GM21723 (cell line): ENCODE measurements at regions not wholly inside any gene's neighbourhood (a gene's known extent, or its start where the extent isn't known, plus 50 kb on each side); places are given as distances from the start of the nearest gene placed in this dataset.

Experiments
- ATAC-seq: cut with Tn5 transposase; IDR thresholded peaks from one replicate; pipeline ENCODE4 v1.9.1; 2021; ENCODE audit warnings: mild to moderate bottlenecking, moderate library complexity; ENCODE audit not compliant: unreplicated experiment

DNA sequence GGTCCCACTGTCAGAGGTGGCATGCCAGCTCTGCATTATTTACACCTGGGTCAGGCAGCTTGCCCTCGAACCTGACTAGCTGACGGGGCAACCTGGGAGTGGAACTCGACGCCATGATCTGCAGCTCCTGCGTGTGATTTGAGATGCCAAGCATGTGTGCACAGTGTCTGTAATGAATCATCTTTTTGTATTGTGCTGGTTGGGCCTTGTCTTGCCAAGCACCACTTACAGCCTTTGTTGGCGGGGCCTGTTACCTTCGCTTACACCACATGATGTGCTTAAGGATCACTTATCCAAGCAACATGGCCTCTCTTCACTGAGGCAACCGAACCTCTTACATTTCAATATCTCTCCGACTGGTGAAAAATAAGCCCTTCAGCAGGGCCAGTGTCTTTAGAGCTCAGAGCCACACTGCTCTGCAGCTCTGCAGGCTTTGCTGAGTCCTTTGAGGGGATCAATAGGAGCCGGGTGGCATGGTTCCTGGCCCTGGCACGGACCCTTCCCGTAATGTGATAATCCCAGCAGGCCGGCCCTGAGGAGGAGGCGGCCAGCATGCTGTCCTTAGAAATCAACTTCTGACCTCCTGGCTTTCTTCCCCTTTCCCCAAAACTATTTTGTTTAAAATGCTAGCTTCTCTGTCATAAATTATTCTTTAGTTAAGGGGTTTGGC is 297.7 kb upstream of the CD180 start:
- ATAC-seq, result no peak

DNA sequence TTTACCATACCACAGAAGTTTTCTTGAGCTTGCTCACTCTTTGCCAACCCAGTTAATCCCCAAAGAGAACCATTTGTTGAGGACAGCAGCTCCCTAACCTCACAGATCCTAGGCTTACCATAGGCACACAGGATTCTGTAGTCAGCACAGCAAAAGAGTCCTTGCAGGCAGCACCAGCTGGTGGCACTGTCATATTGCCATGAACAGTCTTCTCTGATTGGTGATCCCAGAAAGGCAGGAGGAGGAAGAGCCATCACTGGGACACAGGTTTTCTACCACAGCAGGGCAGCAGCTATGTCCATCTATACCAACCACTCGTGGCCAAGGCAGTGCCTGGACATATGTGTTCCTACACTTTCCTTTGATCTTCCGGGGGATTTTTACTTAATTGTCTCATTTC is 297.1 kb upstream of the CD180 start:
- ATAC-seq, result no peak

DNA sequence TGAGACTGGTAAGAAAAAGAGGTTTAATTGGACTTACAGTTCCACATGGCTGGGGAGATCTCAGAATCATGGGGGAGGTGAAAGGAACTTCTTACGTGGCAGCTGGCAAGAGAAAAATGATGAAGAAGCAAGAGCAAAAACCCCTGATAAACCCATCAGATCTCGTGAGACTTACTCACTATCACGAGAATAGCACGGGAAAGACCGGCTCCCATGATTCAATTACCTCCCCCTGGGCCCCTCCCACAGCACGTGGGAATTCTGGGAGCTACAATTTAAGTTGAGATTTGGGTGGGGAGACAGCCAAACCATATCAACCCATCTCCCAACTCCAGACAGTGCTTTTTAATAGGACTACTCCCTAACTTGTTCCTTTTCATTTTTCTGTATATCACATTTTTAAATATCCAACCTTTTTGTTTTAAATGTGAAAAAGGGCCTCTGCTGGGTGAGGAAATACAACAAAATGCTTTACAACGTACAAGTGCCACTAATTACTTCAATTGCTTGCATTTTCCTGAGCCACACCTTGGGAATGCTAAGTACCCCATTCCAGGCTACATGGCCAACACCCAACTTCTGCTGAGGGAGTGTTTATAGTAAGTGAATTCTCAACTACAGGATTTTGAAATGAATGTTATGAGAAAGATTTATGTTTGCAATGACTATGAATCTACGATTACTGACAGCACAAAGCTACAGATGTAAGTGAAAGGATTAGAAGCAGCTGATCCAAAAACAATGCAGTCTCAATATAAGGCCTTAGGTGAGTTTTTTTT is 294.1 kb upstream of the CD180 start:
- ATAC-seq, result no peak

DNA sequence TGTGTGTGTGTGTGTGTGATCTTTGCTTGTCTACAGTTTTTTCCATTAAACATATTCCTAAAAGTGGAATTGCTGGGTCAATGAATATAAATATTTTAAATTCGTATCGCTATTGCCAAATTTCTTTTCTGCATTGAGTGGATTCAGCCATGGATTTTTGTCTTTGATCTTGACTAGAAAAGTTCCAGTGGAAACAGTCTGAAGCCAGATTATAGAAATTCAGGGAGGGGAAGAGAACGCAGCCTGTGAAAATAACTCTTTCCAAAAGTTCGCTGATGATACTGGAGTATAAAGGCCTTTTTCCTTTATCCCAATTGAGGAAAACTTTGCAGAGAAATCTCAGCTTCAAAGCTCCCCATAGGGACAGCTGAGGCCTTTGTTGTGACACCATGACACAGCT is 292.3 kb upstream of the CD180 start:
- ATAC-seq, result no peak

DNA sequence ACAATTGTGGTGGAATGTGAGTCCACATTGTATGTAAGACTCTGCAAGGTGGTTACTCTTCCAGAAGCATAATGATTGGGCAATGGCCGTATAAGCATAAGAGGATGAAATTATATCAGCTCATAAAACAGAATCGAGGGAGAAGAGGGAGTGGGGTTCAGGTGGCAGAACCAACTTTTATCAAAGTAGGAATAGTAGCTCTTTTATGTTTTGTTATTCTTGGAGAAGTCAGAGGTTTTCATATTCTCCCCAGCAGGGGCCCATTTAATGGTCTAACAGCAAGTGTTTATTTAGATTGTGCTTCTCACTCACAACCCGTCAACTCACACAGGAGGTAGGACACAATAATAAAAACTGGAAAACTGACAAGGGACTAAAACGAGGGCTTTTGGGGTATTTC is 291.3 kb upstream of the CD180 start:
- ATAC-seq, result no peak

DNA sequence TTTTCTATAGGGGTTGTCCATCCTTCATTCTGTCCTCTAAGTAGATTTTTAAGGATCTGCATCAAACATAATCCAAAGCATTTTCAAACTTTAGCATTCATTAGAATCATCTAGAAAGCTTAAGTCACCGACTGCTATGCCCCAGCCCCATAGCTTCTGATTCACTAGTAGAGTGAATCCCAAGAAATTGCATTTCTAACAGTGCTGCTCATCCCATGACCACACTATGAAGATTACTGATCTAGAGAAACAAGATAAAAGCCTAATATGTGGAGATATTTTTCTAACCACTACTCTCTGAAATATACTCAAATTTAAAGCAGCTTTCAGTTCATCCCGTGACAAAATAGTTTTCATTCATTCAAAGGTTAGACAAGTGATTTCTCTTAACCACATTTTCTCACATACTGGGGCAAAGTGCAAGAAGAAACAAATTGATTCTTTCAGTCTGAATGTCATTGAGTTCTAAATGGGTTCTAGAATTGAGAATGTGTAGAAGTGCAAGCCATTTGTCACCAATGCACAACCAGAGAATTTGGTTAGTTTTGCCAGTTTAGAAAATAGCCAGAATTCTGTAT is 286.9 kb upstream of the CD180 start:
- no peak for ATAC-seq

DNA sequence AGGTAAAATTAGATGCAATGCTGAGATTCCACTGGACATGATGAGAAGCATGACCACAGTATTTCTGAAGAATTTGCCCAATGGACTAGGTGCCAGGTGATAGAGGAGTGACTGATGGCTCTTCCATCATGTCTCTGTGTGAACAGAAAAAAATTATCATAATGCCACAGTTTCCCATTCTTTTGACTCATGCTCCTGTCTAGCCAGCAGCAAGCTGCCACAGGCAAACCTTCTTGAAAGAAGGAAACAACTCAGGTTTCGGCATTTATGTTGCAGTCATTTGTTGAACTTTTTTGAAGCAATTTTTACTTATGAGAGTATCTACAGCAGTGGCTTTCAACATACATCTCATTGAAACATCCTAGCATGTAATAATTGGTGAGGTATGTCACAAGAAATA is 284.8 kb upstream of the CD180 start:
- no peak for ATAC-seq

DNA sequence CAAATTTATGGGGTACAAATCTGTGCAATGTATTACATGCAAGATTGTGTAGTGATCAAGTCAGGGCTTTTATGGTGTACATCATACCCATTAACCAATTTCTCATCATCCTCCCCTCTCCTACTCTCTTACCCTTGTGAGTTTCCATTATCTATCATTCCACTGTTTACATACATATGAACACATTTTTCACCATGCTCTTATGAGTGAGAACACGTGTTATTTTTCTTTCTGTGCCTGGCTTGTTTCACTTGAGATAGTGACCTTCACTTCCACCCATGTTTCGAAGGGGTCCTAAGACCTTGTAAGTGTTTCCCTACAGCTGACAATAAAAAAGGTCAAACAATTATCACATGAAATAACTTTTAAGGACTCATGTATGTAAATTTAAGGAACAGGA is 281.7 kb upstream of the CD180 start:
- no peak for ATAC-seq

DNA sequence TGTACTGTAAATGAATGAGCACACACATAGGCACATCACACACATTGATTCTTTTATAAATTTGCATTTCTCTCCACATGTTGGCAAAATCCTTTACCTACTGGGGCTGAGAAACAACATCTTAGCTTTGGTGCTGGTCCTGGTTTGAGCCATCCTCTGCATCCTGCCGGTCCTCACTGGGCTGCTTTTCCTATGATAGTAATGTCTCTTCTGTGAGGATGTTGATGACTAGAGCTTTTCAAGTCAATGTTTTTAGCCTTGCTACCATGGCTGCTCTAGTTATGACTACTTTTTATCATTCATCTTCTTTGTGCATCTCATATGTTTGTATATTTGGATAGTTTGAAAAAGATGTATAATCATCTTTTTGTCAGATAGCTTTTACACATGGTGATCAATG is 280.4 kb upstream of the CD180 start:
- no peak for ATAC-seq

DNA sequence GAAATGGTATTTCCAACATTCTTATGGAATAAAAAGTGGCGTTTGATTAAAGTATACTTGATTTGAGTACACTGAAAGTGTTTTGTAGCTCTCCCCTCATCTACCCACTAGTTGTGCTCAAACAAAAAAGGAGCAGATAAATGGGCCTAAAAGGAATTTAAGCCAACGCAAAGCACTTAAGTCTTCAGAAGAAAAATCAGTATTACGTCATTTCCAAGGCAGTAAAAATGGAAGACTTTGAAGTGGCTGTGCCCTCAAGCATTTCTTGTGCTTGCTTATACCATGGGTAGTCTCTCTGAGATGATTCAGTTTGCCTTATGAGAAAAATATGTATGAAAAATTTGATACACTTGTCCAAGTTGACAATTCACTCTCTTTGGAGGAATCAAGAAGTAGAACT is 279.9 kb upstream of the CD180 start:
- ATAC-seq, result no peak

DNA sequence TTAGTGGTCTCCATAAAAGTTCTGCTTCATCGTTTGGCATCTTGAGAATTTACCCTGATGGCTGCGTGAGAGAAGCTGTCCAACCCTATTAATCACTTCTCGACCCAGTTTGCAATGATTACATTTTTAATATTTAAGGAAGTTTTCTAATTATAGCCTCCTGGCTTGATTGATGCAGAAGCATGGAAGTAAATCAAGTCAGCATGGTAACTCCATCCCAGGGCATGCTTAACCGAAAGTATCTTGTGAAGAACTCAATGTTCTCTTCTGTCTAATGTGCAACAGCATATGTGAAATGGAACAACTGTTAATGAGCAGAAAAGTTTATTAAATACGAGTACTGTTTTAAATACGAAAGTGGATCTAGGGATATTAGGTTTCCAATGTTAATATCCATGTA is 278.9 kb upstream of the CD180 start:
- no peak for ATAC-seq

DNA sequence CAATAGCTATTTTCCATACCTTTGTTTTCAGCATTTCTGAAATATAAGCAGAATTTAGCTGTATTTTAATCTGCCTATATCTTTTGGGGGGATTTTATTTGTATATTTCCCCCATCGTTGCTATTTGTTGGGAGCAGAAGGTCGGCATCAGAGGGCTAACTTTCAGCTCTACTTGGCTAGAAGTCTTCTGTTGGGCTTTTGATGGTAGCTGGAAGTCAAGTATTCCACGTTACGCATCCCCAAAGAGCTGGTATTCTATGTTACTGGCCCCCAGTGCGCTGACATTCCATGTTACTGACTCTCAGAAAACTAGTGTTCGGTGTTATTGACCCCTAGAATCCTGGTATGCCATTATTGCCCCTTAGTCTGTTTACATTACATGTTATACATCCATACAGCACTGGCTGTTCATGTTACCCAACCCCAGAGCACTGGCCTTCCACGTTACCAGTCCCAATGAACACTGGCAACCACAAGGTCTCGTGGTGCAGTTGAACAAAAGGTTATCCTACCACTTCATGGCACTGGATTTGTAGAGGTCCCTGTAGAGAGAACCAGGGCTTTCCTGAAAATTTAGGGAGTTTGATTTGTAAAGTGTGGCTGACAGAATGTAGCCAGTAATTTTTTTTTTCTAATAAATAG is 278.1 kb upstream of the CD180 start:
- no peak for ATAC-seq

DNA sequence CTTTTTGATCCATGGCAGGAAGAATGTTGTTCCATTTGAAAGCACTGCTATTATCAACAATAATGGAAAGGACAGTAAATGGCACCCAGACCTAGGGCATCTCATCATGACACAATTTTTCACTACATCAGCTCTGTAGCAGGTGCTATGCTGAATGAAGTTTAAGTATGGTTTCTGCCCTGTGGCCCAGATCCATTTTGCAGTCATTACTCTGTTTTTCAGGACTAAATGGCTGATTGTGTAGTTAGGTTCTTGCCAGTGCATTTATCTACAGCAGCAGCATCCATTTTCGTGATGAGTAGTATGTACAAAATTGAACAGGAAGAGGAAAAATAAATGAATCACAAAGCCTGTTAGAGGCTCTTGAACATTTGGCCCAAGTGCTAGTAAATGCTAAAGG is 270.5 kb upstream of the CD180 start:
- no peak for ATAC-seq

DNA sequence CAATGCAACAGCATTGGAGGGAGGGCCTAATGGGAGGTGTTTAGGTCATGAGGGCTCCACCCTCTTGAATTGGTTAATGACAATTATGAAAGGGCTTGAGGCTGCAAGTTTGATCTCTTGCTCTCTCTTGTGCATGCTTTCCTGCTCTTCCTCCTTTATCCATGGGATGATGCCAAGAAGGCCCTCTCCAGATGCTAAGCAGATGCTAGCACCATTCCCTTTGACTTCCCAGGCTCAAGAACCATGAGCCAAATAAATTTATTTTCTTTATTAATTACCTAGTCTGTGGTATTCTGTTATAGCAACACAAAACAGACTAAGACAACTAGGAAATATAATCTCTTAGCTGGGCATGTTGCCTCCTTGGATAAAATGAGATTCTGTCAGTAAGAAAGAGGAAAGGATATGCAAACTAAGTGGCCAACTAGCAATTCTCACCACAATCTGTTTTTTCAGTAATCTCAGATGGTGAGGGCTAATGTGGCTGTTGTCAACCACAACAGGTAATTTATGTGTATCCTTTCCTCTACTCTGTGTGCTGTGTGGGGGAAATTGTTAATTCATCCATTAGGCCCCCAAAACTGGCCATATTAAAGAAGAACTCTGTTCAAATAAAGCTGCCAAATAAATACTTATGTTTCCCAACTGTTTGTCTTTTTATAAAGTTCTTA is 269.1 kb upstream of the CD180 start:
- no peak for ATAC-seq

DNA sequence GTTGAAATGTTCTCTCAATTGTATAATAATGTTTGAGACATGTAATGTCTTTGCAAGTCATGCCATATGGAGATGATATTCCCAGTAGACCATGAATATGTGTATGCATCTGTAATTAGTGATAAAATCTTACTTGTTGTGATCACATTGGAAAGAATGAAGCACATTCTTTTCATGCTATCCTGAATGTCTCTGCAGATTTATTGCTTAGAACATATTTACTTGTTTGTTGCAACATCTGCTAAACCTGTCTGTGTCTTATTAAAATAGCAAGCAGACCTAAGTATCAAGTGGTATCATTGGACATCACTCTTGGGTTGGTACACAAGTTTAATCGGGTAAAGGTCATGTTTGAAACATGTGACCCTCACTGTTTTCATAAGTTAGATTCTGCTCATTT is 265.5 kb upstream of the CD180 start:
- ATAC-seq, result no peak

DNA sequence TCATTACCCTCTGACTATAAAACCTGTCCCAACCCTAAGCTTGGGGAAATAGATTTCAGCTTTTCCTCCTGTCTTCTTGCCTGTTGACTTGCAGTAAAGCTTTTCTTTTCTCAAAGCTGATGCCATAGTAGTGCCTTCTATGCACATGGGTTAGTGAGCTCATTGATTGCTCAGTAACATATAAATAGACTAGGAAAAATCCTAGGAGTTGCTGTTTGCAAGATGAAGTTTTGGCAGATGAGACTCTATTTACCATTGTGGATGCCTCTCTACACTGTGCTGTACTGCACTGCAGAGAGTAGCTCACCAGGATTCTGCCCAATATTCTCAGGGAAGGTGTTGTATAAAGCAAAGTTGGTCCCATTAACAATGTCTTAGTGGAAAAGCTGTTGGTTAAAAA is 262.7 kb upstream of the CD180 start:
- ATAC-seq, result no peak

DNA sequence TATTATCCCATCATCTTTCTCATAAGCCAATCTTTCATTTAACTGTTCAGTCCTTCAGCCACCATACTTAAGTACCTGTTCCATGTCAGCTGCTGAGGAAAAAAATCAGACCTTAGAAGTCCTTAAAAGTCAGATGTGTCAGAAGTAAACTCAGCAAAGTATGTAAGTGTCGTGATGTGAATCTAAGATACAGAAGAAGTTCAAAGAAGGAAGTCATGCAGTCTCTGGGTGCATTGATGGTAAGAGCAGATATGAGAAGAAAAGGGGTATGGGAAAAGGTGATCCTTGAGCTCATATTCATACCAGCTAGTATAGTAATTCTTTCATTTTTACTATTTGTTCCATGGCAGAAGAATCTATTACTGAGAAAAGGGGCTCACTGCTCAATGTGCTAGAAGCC is 259.4 kb upstream of the CD180 start:
- no peak for ATAC-seq

DNA sequence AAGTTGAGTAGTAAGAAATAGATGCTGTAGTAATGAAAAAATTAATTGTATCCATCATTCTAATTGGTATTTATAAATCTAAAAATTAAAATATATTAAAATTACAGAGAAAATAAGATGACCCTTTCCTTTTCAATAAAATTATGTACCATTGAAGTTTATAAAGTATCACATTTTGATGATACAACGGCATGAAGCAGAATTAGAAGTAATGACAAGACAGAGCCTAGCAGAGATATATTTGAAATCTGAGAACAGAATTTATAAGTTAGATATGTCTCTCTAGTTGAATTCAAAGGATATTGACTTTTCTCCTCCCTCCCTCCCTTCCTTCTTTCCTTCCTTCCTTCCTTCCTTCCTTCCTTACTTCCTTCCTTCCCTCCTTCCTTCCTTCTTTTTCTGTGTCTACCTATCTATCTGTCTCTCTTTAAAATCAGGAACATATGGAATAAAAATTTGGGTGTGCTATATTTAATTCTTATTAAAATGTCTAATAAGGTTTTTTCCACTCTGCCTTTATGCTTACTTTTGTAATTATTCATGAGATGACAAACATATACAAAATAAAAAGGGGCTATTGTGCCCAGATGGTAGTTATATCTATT is 258.5 kb upstream of the CD180 start:
- ATAC-seq, result no peak

DNA sequence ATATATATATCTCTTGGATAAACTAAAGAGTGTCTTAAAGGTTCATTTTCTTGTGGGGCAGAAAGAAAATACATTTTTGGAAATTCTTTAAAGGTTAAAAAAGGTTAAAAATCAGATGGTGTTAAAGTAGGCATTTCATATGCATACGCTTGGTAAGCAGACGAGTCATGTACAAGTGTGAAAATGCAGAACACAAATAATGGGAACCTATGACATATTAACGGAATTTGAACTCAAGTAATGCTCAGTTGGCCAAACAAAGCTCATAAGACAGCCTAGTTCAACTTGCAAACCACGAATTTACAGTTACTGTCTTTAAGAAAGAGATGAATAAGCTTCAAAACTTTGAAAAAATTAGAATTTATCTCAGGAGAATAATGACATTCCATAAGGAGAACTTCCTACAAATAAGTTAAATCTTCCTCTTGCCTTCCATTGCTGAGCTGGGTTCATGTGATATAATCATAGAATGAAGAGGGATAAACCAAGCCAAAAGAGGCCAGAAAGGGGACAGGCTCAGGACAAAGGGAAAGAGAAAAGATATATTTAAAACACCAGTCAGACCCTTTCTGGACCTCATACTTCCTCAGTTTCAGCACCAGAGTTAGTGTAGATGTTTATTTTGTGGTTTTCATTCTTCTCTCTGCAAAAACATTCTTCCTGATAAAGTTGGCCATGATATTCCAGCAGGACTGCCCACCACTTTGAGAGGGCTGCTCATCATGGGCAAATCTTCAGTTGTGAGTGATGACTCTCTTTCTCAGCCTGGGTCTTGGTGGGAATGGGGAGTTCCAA is 256.7 kb upstream of the CD180 start:
- ATAC-seq, result no peak

DNA sequence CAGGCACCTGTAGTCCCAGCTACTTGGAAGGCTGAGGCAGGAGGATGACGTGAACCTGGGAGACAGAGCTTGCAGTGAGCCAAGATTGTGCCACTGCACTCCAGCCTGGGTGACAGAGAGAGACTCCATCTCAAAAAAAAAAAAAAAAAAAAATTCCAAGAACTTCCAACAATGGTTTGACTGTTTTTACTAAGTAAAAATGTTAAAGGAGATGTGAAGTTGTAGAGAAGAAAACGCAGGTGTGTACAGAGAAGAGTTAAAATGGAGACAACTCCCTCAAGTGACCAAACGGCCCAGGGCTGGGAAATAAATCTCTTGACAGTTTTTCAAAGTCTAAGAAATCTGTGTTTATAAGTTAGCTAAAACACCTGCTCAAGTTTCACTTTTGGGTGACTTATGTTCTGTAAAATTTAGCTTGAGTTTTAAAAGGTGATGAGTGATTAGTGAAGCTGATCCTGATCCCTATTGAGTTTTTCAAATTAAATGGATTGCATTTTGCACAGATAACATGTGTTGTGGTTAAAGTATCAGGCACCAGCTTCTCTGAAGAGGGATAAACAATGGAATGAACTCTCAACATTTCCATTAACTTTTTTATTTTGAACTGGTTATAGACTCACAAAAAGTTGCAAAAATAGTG is 255.2 kb upstream of the CD180 start:
- ATAC-seq, result no peak
